Central memory CD4-positive, alpha-beta T cell (primary cell): ENCODE measurements at regions not wholly inside any gene's neighbourhood (a gene's known extent, or its start where the extent isn't known, plus 50 kb on each side); places are given as distances from the start of the nearest gene placed in this dataset.
"Not testable (repeated sequence)": the region's sequence is repeated elsewhere in the genome, so short reads cannot be mapped to it uniquely, and the experiment has no call there.

ENCODE experiments used
- DNase-seq: peaks from one replicate; pipeline ENCODE4 v3.0.0; 2022

DNA sequence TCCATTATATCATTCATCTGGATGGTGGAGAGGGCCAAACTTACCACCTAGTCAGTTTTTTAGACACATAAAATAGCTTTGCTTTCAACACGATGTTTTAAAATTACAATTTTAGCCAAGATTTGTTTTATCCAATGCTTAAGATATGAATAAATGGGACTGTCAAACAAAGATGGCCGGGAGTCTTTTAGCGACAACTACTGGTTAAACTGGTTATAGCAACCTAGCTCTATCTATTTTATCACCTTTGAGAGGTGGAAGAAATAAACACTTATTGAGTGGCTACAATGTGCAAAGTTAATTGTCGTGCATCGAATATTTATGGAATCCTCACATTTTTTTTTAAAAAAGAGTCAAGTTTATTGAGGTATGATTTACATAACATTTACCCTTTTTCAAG is 279.8 kb downstream of the MIAT start:
- DNase-seq, result no peak

DNA sequence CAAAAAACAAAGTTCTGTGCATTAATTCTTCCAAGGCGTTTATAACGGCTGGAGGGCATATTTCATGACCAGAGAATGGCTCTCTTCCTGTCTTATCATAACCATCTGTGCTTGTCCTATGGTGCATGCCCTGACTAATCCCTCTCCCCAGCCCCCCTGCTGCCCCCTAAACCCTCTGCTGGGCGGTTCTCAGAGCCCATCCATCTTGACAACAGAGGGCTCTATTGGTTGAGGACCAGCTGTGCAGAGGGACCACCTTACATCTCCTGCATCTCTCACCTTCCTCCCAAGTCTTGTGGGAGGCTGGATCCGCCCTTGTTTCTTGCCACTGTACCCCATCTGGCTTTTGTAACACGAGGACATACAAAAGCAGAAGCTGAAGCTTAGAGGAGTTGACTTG is 282.1 kb downstream of the MIAT start:
- DNase-seq, result no peak

DNA sequence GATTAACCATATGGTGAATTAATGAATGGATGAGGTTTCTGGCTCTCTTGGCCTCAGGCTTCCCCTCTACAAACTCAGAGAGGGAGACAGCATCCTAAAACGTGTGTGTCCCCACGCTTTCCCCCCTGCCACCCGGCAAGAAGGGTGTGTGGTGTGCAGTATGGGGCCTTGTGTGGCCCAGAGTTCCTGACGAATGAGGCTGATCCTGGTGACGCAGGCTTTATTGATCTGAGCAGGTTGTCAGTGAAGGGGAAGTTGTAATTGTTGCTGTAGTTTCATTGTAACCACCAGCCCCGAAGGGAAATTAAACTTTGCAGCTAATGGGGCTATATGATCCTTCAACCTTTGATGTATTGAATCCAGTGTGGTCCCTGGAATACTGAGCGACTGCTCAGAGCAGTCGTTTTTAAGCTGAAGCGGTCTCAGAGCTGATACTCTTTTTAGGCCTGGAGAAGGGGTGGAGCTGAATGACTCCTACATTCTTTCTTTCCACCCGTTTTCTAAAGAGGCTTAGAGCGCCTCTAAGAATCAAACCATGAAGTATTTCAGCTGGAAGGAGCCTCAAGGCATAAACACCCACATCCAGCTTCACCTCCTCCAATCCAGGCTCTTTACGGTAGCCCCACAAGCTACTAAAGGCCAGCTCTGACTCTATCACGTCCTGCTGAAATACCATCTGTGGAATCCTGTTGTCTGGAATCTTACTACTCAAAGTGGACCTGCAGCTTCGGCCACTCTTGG is 284.7 kb downstream of the MIAT start:
- DNase-seq, result no peak

DNA sequence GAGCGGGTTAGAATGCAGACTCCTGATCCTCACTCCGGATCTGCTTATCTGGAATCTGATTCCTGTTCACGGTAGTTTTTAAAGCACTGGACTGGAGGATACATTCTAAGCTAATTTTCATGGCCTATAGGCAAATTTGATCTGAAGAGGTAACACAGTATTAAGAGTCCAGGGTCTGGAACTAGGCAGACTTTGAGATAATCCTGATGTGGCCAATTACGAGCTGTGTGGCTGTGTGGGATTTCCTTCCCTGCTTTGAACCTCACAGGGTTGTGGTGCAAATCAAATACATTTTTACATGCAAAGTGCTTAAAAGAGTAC is 285.2 kb downstream of the MIAT start:
- DNase-seq, result no peak

DNA sequence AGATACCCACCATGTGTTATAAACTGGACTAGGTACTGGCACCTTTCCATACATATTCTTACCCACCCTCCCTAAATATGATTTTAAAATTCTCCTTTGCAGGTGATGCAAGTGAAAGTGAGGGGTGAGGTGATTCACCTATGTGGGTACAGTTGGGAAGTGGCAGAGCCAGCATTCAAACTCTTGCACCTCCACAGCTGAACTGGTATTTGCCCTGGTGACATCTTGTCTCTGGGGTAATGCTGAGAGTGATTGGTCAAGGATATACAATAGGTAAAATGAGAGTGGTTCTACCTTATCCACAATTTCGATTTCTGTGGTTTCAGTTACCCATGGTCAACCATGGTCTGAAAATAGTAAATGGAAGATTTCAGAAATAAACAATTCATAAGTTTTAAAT is 288.2 kb downstream of the MIAT start:
- no peak for DNase-seq

DNA sequence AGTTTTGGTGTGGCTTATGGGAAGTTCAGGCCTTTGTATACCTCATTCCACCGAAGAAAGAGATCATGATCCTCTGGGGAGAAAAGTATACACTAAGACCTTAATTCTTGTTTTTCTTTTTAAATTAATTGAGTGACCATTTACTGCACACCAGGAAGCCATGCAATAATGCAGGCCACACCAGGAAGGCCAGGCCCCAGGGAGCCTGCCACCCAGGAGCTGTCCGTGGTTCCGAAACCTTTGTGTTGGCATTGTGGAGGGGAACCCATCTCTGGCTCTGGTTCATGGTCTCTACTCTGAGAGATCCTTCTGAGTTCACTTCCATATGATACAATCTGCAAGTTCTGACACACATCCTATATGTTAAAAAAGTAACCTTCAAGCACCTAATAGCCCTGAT is 291.8 kb downstream of the MIAT start:
- no peak for DNase-seq

DNA sequence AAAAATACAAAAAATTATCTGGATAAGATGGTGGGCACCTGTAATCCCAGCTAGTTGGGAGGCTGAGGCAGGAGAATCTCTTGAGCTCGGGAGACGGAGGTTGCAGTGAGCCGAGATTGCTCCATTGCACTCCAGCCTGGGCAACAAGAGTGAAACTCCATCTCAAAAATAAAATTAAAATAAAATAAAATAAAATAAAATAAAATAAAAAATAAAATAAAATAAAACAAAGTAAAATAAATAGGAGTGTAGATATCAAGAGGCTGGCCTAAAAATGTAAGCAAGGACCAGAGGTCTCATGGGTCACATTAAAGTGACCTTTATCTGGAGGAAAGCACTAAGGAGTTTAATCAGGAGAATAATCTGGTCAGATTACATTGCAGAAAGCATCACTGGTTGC is 293.8 kb downstream of the MIAT start:
- DNase-seq, result not testable (repeated sequence)

DNA sequence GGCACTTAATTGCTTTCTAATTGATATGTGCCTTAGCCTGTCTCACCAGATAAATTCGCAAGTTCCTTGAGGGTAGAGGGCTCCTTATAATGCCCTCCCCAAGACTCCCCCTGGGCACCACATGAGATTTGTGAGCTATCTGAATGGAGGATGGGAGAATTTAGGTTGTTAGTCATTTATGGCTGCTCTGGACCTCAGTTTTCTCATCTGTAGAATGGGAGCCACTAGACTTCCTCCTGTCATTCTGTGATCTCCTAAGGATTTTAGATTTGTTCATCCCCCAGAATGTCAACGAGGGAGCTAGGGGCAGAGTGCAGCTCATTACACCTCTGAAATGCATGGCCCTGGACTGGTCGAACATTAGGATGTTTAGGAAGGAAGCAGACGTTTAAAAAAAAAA is 294.6 kb downstream of the MIAT start:
- DNase-seq, result no peak

DNA sequence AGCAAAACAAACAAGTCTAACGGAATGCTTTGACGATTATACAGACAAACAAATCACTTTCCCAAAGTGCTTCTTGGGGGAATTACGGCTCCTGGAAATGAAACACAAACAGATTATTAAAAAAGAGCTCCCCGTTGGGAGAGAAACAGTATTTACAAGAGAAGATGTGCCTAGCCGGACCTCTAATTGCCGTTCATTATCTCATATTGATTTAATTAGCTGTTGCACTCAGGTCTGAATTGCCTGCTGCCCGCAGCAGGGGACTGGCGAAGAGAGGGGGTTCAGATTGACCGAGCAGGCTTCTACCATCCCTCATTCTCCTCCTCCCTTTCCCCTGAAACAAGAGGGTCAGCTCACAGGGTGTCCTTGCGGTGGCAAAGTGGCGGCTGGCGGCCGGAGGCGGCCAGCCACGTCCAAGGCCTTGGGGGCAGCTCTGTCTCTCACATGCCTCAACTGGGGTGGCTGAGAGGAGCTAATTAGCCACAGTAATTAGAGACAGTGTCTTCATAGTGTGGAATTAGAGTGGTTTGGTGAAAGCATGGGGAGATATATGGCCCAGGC is 295.1 kb downstream of the MIAT start:
- DNase-seq, result no peak

DNA sequence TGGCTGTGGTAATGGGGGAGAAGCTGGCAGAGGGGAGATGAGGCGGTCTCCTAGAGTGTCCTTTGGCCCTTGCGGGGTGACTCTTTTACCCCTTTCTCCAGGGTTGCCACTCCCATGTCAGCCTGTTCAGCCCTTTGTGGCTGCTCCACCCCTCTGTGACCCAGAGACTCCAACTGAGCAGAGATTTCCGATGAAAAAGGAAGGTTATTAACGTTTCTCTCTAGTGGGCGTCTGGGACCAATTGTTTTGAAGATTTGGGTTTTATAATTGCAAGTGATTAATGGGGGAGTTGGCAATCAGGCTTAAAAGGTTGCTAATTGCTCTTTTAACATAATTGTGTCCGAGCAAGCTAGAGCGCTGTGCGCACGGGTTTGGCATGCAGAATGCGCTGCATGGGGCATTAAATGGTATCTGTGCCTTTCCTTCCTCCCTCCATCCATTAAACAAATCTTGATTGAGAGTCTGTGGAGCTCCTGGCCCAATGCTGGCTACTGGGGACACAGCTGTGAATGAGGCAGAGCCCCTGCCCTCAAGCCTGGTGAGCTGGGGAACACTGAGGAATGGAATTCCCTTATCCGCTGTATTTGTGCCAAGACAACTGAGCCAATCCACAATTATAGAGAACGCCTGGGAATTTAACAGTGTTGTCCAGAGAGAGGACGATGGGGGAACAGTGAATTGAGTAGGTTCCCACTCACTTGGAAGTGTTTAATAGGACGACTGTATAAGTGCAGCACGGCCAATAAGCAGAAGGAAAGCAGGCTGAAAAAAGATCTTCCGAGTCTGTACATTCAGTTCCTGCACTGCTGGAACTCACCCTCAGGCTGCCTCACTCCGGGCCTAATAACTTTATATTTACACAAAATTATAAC is 295.9 kb downstream of the MIAT start:
- no peak for DNase-seq

DNA sequence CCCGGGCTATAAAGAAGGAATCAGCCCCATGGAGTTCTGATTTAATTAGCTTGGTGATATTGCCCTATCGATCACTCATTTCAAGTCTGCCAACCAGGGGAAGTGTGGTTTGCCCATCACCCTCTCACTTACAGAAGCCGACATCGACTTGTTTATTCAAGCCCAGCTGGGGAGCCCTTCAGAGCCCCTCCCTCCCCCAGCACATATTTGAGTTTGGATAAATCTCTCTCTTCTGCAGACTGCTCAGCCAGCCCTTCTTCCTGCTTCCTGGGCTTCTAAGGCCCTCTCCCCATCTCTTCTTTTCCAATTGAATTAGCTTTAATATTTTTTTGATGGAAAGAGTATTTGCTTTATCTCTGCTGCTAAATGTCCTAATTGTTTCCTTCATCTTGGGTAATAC is 299.0 kb downstream of the MIAT start:
- DNase-seq, result no peak

DNA sequence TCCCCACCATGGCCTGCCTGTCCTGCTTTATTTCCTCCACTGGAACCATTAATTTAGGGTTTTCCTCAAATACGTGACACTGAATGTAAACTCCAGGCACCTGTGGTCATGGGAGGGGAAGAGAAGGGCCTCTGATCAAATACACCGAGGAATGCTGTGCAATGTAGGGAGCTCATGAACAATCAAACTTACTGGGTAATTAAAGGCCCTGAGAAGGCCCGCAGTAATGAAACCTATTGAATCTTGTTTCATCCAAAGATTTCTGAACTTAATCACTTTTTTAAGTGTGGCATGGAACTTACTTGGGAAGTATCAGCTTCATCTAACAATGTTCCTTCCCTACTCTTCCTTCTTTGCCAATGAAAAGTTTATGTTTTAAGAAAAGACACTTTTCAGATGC is 299.8 kb downstream of the MIAT start:
- no peak for DNase-seq

DNA sequence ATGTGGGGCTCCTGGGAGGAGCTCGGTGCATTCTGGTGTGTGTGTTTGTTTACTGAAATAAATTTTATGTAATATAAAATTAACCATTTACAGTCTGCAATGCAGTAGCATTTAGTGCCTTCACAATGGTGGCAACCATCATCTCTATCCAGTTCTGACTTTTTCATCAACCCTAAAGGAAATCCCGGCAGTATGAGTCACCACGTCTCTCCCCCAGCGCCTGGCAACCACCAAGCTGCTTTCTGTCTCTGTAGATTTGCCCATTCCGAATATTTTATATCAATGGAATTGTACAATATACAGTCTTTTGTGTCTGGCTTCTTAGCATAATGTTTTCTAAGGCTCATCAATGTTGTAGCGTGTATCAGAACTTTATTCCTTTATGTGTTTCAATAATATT is 300.5 kb downstream of the MIAT start:
- no peak for DNase-seq

DNA sequence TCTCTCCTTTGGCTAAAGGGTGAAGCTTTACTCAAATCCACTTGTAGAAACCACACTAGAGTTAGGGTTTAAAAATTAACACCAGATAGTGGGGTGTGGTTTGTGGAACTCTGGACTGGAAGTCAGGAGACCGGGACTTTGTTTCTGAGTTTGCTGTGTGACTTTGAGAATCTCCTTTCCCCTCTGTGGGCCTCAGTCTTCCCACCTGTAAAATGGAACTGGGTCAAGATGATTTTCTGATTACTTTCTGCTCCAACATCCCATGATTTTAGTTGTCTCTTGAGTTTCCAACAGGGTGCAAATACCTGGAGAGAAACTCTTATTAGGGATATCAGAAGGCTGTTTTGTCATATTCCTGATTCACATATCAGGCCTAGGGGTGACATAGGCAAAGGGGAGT is 301.0 kb downstream of the MIAT start:
- DNase-seq, result no peak

DNA sequence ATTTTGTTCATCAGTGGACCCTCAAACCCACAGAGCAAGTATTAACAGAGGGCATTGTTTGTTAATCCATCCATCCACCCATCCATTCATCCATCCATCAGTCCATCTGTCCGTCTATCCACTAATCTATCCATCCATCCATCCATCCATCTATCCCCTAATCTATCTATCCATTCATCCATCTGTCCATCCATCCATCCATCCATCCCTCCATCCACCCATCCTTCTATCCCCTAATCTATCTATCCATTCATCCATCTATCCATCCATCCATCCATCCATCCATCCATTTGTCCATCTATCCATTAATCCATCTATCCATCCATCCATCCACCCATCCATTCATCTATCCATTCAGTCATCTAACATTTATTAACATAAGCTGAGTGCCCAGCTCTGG is 307.3 kb downstream of the MIAT start:
- no peak for DNase-seq

DNA sequence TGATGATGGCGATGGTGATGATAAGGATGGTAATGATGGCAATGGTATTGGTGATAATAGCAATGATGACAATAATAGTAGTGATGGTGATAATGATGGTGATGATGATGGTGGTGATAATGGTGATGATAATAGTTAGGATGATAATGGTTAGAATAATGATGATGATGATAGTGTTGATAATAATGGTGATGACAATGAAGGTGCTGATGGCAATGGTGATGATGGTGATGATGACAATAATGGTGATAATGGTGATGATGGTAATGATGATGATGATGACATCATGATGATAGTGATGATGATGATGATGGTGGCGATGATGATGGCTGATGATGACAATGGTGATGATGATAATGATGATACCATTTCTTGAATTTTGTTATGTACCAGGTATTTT is 309.9 kb downstream of the MIAT start:
- no peak for DNase-seq

DNA sequence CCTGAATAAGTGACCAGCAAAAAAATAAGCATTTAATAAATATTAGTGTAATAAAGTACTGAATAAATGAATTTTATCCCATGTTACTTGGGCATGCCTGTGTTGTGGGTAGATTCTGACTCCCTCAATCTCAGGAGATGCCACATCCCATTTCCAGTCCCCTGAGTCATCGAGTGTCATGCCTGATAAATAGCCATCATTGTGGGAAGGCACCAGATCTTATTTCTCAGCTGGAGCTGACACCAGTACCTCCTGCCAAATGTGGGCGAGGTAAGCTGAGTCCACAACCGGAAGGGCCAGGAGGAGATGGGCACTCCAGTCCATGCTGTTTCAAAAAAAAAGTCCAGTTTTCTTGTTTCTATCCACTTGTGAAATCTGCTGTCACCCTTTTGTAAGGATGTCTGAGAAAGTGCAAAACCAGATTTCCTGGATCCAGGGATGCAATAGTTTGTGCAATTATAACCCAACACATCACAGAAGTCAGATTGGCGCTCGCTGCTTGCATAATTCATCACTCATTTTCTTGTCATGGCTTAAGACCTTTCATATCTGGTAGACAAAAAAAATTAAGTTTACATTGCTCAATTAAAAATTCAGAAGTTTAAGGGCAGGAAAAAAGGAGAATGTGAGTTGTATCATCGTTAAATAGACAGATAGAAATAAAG is 311.6 kb downstream of the MIAT start:
- DNase-seq, result no peak

DNA sequence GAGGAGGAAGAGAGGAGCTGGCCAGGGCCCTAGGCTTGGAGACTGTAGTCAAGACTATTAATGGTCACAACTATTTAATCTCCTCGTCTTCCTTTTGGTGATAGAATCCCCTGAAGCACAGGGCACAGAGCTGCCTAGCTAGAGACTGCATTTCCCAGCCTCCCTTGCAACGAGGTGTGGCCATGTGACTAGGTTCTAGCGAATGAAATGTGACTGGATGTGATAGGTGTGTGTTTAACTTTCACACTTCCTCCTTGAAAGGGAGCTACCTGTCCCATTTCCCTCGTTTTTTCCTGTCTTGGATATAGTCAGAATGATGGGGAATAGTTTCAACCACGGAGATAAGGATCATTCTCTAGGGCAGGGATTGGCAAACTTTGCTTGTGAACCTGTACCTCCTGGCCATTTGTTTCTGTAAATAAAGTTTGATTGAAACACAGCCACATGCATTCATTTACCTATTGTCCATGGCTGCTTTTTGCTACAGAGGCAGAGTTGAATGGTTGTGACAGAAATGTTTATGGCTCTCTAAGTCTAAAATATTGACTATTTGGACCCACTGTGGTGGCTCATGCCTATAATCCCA is 313.5 kb downstream of the MIAT start:
- no peak for DNase-seq

DNA sequence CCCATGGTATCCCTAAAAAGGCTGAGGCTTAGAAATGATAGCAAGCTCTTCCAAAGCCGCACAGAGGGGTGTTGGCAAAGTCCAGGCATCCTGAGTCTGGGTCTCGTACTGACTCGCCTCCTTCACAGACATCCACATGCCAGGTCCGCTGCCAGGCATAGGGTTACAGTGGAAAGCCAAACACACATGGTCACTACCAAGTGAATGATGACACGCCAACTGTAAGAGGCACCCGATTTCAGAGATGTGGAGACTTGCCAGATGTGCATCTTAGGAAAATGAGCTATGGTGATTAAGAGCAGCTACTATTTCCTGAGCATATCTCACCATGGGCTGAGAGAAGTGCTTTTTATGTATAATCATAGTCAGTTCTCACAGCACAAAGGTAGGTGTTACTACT is 314.9 kb downstream of the MIAT start:
- no peak for DNase-seq

DNA sequence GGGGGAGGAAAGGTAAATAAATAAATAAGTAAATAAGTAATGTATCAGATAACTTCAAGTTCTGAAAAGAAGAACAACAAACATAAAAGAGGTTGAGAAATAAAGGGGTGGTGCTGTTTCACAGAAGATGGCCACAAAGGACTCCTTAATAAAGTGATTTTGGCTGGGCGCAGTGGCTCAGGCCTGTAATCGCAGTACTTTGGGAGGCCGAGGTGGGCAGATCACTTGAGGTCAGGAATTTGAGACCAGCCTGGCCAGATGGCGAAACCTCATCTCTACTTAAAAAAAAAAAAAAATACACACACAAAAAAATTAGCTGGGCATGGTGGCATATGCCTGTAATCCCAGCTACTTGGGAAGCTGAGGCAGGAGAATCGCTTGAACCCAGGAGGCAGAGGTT is 315.5 kb downstream of the MIAT start:
- not testable (repeated sequence) for DNase-seq

DNA sequence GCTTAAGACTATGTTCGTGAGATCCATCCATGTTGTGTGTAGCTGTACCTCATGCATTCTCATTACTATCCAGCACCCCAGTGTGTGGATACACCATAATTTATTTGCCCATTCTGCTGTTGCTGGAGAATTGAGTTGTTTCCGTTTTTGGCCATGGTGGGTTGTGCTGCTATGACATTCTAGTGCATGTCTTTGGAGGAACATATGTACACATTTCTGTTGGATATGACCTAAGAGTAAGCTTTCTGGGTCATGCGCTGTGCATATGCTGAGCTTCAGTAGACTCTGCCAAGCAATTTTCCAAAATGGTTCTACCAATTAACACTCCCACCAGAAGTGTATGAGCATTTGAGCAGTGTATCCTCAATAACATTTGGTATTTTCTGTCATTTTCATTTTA is 316.6 kb downstream of the MIAT start:
- no peak for DNase-seq

DNA sequence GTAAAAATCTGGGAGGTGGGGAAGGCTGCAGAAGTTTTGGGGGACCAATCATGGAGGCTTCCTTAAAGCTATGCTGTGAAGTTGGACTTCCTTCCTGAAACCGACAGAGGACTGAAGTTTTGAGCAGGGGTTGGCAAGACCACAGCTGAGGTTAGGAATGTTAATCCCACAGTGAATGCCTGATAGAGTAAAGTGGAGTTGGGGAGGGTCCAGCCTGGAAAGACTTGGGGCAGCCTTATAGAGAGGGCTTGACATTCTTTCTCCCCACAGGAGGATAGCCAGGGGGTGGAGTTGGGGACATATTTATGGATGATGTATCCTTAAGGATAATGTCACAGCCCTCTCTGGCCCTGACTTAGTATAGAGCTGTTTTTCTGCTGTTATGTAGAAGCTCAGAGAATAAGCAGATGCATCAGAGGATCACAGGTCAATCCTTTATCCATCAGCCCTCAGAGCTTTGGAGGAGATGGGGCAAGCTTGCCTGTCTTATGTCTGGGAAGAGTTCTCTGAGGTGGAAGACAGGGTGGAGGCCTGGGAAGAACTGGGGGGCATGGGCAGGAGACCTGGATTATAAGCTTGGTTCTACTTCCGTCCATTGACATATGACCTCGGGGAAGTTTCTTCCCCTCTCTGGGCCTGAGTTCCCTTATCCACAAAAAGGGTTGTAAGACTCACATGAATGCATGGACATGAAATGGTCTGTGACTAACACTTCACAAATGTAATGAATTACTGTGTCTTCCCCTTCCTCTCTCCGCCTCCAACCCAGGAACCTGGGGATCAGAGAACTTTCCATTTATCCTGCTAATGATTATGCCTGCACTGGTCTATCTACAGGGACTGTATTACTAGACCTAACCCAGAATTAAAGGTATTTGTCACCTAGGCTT is 317.8 kb downstream of the MIAT start:
- DNase-seq, result no peak
